Spleen (tissue), 11 donors: ENCODE measurements at regions not wholly inside any gene's neighbourhood (a gene's known extent, or its start where the extent isn't known, plus 50 kb on each side); places are given as distances from the start of the nearest gene placed in this dataset.
"Not testable (repeated sequence)": the region's sequence is repeated elsewhere in the genome, so short reads cannot be mapped to it uniquely, and the experiment has no call there.

Experiments
- DNase-seq: peaks from one replicate; pipeline ENCODE4 v3.0.0-alpha.2; 2020
- H3K27ac ChIP-seq, 8 donors: fragments of 200-600 bp; sonication (generic) in 7 of 8; 1 replicate in 4 of 8; 2 replicates in 4 of 8; pipeline versions ENCODE4 v1.5.0 to v1.8.0; 2016 to 2021; ENCODE audit warnings: inconsistent platforms in 4 of 8, mild to moderate bottlenecking in 4 of 8, moderate library complexity in 1 of 8
- H3K27me3 ChIP-seq, 7 donors: fragments of 200-600 bp; sonication (generic) in 6 of 7; replicated peaks in 1 of 7; 1 replicate in 4 of 7; 2 replicates in 3 of 7; pipeline versions ENCODE4 v1.5.0 to v1.8.0; 2016 to 2021; ENCODE audit warnings: inconsistent platforms in 3 of 7, mild to moderate bottlenecking in 1 of 7
- H3K36me3 ChIP-seq, 6 donors: fragments of 200-600 bp; sonication (generic) in 5 of 6; 1 replicate in 4 of 6; 2 replicates in 2 of 6; pipeline versions ENCODE4 v1.5.0 to v1.8.0; 2016 to 2021; ENCODE audit warnings: inconsistent platforms in 2 of 6
- H3K4me1 ChIP-seq, 6 donors: fragments of 200-600 bp; sonication (generic) in 5 of 6; 1 replicate in 3 of 6; 2 replicates in 3 of 6; pipeline versions ENCODE4 v1.5.0 to v1.8.0; 2016 to 2021; ENCODE audit warnings: inconsistent platforms in 3 of 6
- H3K4me3 ChIP-seq, 8 donors: fragments of 200-600 bp; sonication (generic) in 7 of 8; 1 replicate in 4 of 8; 2 replicates in 4 of 8; pipeline versions ENCODE4 v1.5.0 to v1.8.0; 2016 to 2021; ENCODE audit warnings: inconsistent platforms in 4 of 8, mild to moderate bottlenecking in 4 of 8, moderate library complexity in 2 of 8
- H3K9me3 ChIP-seq, 8 donors: fragments of 200-600 bp; sonication (generic) in 7 of 8; 1 replicate in 4 of 8; 2 replicates in 4 of 8; pipeline versions ENCODE4 v1.5.0 to v1.8.0; 2016 to 2021; ENCODE audit warnings: inconsistent platforms in 4 of 8
- CTCF ChIP-seq, 11 experiments: fragments of 200-600 bp in 7 of 11; fragments of 450-650 bp in 4 of 11; sonication (generic) in 4 of 11; IDR thresholded peaks in 8 of 11; conservative IDR thresholded peaks in 3 of 11; 1 replicate in 7 of 11; 2 replicates in 4 of 11; pipeline versions ENCODE4 v1.4.0 to v1.8.0; 2016 to 2021; ENCODE audit warnings: antibody characterized with exemption in 11 of 11, inconsistent platforms in 4 of 11, mild to moderate bottlenecking in 1 of 11
- POLR2A ChIP-seq, 3 donors: fragments of 450-650 bp; IDR thresholded peaks; one replicate each; pipeline ENCODE4 v1.5.1; 2017; ENCODE audit warnings: antibody characterized with exemption in 3 of 3, mild to moderate bottlenecking in 1 of 3
- POLR2AphosphoS5 ChIP-seq, 3 donors: sonication (generic); formaldehyde crosslinking; IDR thresholded peaks; one replicate each; pipeline ENCODE4 v1.5.1; 2017; ENCODE audit warnings: antibody characterized with exemption in 3 of 3
- WGBS, 5 donors: extraction: QIAGEN DNeasy Blood & Tissue Kit in 3 of 5; methylation state at CpG; one replicate each; pipeline versions ENCODE4 v1.1.5 to v1.1.7; 2013 to 2018; 5-methylcytosine and 5-hydroxymethylcytosine counted together
- intact Hi-C: fragments of 100-400 bp; cut with DNase I; formaldehyde crosslinking; loops from one replicate; pipeline ENCODE4 v1.15.0; 2023; ENCODE audit warnings: low total_unique reads
- donor health status: healthy with polysubstance abuse.
- donor health status: DM: no; HTN: no; CAD: no; lungs with moderate emphysema.
- donor health status: DM: no; HTN: no; CAD: no.
- donor health status: Bipolar disorder and iron deficiency.
- donor health status: healthy.
- donor health status: DM: no; HTN: no; CAD: no.
- donor health status: DM: yes; HTN: yes; CAD: no.

DNA sequence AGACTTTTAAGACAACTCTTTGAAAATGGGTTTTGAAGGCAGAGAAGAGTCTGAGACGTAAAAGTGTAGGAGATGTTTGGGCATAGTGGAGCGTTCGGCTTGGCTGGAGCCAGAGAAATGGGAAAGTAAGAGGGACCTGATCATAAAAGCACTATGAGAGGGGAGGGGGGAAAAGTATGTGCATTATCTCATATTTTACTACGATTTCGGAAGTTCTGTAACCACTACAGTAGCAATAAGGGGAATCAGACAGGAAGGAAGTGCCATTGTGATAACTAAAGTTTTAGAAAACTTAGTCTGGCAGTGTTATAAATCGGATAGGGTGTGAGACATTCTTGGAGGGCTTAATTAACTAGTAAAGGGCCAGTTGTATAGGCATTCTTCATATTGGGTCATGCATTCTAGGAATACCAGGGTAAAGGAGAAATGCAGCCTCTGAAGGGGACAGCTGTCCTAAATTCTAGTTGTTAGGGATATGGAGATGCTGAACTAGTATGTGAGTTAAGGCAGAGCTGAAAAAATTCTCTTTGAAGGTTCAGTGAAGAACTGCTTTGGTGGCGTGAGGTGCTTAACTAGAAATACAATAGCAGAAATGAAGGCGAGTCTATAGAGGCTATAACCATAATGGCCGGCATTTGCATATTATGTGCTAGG lies 83.8 kb upstream of the FREM1 start:
- Histone ChIP-seq H3K4me1 (peaks cover 0 to 25% (median 8%) of the 10 kb centered on the region in 6 donors), H3K9me3 (peaks cover 0 to 3% (median 0%) of the 10 kb centered on the region in 8 donors), H3K36me3 (no peaks in the 10 kb centered on the region), H3K27me3 (peaks cover 0 to 23% (median 0%) of the 10 kb centered on the region in 7 donors), H3K4me3 (peak overlapping the region in 6 of 8 donors; percentile 44 to 74 (median 46)), H3K27ac (peak overlapping the region in 5 of 8 donors; percentile 27 to 58 (median 48))
- intact Hi-C loops, result no loop called here
- DNase-seq, result no peak
- 43 to 50% (median 46%) methylated on average over 9 of the region's 9 CpGs for WGBS, 5 donors
- TF ChIP-seq CTCF (IDR thresholded peaks at IDR 0.05 in 8 of 11, conservative IDR thresholded peaks at IDR 0.05 in 3 of 11) (no peak), POLR2A (IDR thresholded peaks at IDR 0.05) (no peak), POLR2AphosphoS5 (IDR thresholded peaks at IDR 0.05) (no peak)

DNA sequence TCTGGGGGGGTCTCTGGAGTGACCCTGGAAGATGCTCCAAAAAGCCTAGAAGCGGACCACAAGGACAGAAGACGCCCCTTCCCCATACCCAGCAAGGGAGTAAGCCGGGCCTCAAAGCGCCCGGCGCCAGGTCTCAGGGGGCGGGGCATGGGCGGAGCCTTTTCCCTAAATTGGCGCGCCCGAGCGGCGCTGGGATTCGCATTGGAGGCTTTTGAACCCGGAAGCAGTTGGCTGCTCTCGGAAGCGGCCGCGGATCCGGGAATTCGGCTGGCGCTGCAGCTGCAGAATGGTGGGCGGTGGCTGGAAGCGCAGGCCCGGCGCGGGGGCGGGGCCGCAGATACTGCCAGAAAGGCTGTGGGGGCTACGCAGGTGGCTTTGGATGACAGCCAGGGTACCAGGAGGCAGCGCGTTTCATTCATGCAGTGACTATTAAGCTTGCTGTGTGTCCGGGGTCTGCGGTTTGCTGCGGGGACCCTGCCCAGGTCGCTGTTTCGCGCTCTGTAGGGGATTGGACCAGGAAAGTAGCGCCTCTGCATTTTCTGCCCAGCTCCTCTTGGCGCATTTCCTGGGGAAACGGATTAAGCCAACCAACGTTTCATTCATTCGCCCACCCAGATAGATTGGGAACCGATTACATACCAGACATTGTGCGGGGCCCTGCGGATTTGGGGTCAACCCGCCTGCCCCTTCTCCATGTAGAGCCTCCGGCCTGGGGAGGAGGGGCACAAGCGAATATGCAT lies 83.0 kb upstream of the FREM1 start:
- Histone ChIP-seq H3K9me3 (peaks cover 0 to 3% (median 0%) of the 10 kb centered on the region in 8 donors), H3K4me3 (peak overlapping the region; percentile 44 to 74 (median 47)), H3K27me3 (peaks cover 0 to 23% (median 0%) of the 10 kb centered on the region in 7 donors), H3K36me3 (no peaks in the 10 kb centered on the region), H3K4me1 (peaks cover 0 to 25% (median 8%) of the 10 kb centered on the region in 6 donors), H3K27ac (peak overlapping the region in 6 of 8 donors; percentile 14 to 58 (median 44))
- DNase-seq, result peak; percentile 82
- 7 to 12% (median 9%) methylated on average over 30 to 49 of the region's 49 CpGs for WGBS, 5 donors
- TF ChIP-seq POLR2A (IDR thresholded peaks at IDR 0.05) (no peak), POLR2AphosphoS5 (IDR thresholded peaks at IDR 0.05) (peak; percentile 50 to 77 (median 70)), CTCF (IDR thresholded peaks at IDR 0.05 in 8 of 11, conservative IDR thresholded peaks at IDR 0.05 in 3 of 11) (no peak)
- intact Hi-C loops, result no loop called here

DNA sequence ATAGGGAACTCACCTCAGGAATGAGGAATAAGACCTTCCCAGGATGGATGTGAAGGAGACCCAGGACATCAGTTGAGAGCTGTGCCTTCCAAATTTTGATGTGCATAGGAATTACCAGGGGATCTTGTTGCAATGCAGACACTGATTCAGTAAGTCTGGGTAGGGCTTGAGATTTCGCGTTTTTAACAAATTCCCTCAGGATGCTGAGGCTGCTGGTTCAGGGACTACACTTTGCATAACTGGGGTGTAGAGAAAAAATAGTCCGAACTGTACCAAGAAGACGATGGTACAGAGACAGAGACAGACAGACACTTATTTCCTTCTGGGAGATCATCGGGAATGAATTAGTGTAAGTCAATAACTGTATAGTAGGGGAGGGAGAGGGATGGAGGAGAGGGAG lies 82.3 kb upstream of the FREM1 start:
- 84 to 98% (median 92%) methylated on average over 5 of the region's 5 CpGs for WGBS, 5 donors
- H3K4me3 ChIP-seq, result peak overlapping the region in 3 of 8 donors; percentile 45 to 74 (median 47)
- peaks cover 0 to 3% (median 0%) of the 10 kb centered on the region in 8 donors for H3K9me3 ChIP-seq
- H3K27ac ChIP-seq, result peak overlapping the region in 2 of 8 donors; percentile 48 to 51
- no peaks in the 10 kb centered on the region for H3K36me3 ChIP-seq
- peaks cover 0 to 23% (median 0%) of the 10 kb centered on the region in 7 donors for H3K27me3 ChIP-seq
- TF ChIP-seq POLR2A (IDR thresholded peaks at IDR 0.05) (no peak), POLR2AphosphoS5 (IDR thresholded peaks at IDR 0.05) (no peak), CTCF (IDR thresholded peaks at IDR 0.05 in 8 of 11, conservative IDR thresholded peaks at IDR 0.05 in 3 of 11) (no peak)
- intact Hi-C loops, result no loop called here
- DNase-seq, result no peak
- peaks cover 0 to 25% (median 8%) of the 10 kb centered on the region in 6 donors for H3K4me1 ChIP-seq

GRCh38 chr9:14992081-14992480 lies 81.9 kb upstream of the FREM1 start:
- H3K36me3 ChIP-seq, result no peaks in the 10 kb centered on the region
- no peak for DNase-seq
- H3K4me3 ChIP-seq, result no peak overlapping the region
- WGBS, 5 donors, result 66 to 79% (median 68%) methylated on average over 9 of the region's 9 CpGs
- intact Hi-C loops, result no loop called here
- peaks cover 0 to 3% (median 0%) of the 10 kb centered on the region in 8 donors for H3K9me3 ChIP-seq
- no peak for TF ChIP-seq POLR2A (IDR thresholded peaks at IDR 0.05)
- no peak for TF ChIP-seq POLR2AphosphoS5 (IDR thresholded peaks at IDR 0.05)
- TF ChIP-seq CTCF (IDR thresholded peaks at IDR 0.05 in 8 of 11, conservative IDR thresholded peaks at IDR 0.05 in 3 of 11), result no peak
- peaks cover 0 to 25% (median 8%) of the 10 kb centered on the region in 6 donors for H3K4me1 ChIP-seq
- H3K27ac ChIP-seq, result no peak overlapping the region
- H3K27me3 ChIP-seq, result peaks cover 0 to 23% (median 0%) of the 10 kb centered on the region in 7 donors

- intact Hi-C loops, H3K4me3 ChIP-seq, DNase-seq, H3K27ac ChIP-seq, H3K36me3 ChIP-seq, H3K9me3 ChIP-seq: not testable (repeated sequence)
- Histone ChIP-seq H3K27me3 (peaks cover 0 to 23% (median 0%) of the 10 kb centered on the region in 7 donors), H3K4me1 (peaks cover 0 to 25% (median 8%) of the 10 kb centered on the region in 6 donors)
- 78 to 98% (median 88%) methylated on average over 6 of the region's 6 CpGs for WGBS, 5 donors
These were observed 80.4 kb upstream of the FREM1 start for GRCh38 chr9:14990647-14991046.
